NAMALWA (cell line): ENCODE measurements at regions not wholly inside any gene's neighbourhood (a gene's known extent, or its start where the extent isn't known, plus 50 kb on each side); places are given as distances from the start of the nearest gene placed in this dataset.

ENCODE experiments used
- DNase-seq: peaks from one replicate; pipeline ENCODE4 v3.0.0-alpha.2; 2015; ENCODE audit warnings: low spot score

DNA sequence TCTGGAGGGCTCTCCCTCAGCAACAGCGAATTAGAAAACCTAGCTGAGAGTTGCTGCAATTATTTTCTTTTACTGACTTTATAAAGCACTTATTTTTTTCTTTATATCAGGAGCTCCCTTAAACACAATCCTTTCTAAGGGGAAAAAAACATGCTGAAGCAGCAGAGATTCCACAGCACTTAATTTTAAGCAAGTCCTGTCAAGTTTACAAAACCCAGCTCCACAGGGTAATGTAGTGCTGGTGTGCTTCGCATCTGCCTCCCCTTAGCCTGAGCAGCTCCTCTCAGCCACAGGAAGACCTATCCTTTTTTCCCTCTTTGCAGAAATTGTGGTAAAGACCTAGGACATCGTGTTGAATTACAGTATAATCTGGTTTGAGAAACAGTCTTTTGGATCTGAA lies 208.1 kb upstream of the SYNDIG1 start:
- DNase-seq, result no peak

DNA sequence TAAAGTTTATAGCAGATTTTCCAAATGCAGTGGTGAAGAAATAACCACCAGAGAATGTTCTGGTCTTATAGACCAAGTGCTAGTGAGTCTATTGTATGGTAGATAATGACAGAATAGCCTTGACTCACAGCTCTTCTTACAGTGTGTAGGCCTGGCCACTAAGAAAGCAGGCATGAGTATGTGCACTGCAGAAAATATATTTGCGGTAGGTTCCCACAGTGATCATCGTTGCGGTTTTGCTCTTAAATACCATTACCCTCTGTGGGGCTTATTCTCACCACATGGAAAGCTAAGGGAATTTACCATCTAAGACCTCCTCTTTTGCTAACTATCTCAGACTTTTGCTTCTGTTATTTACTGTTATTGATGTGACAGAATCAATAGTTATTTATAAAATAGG lies 212.3 kb upstream of the SYNDIG1 start:
- DNase-seq, result no peak

DNA sequence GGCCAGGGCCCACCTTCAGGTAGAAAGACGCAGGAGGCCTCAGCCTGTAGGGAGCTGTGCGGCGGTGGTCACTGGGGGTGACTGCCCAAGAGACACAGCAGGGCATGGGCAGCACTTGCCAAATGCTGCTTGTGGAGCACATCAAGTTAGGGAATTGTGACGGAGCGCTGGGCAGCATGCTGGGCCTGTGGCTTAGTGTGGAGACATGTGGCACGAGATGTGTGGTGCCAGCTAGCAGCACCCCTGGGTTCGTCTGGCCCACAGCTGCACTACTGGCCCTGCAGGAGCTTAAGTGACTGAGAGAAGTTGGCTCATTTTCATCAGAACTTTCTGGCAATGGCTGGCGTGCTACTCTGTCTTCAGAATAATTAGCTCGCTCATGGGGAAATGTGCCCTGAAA lies 213.1 kb upstream of the SYNDIG1 start:
- DNase-seq, result no peak

DNA sequence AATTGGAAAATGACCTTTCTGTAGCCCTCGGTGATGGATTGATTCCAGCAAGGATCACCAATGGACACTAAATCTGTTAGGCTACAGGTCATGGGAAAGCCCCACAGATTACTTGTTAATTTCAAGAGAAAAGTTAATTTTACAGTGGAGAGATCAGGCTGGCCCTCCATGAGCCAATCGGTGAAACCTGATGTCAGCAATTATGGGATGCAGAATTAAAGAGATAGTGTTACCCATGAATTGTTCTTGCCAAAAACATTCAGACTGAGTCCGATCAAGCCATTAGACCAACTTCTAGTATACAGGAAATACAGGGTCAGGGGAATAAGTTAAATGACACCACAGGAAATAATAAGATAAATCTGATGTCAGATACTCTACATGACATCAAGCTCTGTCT lies 214.9 kb upstream of the SYNDIG1 start:
- no peak for DNase-seq

DNA sequence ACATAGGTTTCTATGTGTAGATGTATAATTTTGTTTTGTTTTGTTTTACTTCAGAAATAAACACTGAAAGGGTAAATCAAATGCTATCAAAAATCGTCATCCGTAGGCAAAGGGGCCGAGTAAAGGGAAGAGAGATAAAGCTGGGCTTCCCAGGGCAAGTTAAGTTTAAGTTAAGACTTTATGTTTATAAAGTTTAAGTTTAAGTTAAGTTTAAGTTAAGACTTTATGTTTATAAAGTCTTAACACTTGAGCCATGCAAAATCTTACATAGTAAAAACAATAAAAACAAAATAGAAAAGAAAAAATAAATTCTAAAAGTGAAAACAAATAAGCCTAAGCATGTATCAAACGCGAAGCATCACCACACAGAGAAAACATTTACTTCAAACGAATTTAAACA lies 216.1 kb upstream of the SYNDIG1 start:
- DNase-seq, result no peak

DNA sequence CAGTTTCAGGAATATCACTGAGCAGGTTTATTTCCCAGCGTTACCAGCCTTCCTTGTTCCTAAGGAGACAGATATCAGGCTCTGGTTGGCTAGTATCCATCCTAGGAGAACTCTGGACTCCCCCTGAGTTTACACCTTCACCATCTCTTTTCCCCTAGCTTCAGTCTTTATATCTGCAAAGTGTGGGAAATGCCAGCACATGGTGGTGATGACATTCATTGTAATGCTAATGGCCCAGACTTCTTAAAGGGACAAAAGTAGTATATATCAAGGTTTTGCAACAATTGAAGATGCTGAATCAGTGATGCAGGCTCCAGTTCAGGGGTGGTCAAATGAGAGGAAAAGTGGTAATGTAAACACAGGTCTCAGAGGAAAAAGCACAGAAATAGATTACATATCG lies 224.3 kb upstream of the SYNDIG1 start:
- DNase-seq, result no peak

DNA sequence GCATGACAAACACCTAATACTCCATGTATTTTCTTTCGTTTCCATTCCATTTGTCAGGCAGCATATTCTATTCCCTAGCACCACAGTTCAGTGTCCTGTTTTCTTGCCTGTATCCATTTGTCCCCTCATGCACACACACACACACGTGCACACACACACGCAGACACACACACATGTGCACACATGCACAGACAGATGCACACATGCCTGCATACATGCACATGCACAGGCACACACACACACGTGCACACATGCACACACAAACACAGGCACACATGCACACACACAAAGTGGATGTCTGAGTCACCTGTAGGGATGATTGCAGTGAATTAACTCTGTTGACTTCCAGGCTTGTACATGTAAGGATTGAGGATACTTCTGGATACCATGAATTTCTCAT lies 226.7 kb upstream of the SYNDIG1 start:
- DNase-seq, result no peak

DNA sequence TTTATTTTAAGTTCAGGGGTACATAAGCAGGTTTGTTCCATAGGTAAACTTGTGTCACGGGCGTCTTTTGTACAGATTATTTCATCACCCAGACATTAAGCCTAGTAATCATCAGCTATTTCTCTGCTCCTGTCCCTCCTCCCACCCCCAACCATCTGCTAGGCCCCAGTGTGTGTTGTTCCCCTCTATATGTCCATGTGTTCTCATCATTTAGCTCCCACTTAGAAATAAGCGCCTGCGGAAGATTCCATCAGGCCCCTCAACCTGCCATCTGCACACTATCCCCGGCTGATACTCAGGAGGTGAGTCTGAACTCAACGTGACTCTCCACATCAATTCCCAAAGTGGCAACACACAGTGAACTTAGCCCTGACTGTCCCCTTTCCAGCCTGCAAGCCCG lies 228.0 kb upstream of the SYNDIG1 start:
- DNase-seq, result no peak

DNA sequence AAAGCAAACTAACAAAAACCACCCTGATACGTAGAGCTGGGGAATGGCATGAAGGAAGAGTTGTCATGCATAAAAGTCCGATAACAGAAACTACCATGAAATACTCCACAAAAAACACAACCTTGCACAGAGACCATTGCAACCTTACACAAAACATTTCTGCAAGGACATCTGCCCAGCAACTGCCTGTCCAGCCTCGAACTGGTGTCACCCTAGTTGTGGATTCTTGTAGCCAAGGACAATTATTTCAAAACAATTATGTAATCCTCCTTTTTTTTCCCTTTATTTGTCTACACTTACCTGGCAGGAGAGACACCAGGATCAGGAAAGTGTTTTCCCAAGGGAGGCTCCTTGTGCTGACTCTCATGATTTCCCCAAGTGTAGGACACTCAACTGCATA lies 232.5 kb upstream of the SYNDIG1 start:
- no peak for DNase-seq

DNA sequence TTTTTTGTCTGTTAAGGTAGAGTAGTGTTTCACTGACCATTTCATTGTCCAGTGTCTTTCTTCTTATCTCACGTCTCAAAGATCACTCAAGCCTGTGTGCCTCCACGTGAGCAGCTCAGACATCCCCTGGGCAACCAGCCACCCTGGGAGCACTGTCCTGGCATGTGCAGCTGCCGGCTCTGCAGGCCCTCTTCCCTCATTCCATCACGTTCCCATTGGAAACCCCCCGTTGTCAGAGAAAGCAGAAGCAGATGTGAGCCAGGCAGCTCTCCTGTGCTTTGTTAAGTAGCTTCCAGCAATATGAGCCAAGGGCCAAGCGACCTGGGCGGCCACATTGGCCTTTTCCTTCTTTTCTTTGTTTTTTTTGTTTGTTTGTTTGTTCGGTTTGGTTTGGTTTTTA lies 233.2 kb upstream of the SYNDIG1 start:
- no peak for DNase-seq

DNA sequence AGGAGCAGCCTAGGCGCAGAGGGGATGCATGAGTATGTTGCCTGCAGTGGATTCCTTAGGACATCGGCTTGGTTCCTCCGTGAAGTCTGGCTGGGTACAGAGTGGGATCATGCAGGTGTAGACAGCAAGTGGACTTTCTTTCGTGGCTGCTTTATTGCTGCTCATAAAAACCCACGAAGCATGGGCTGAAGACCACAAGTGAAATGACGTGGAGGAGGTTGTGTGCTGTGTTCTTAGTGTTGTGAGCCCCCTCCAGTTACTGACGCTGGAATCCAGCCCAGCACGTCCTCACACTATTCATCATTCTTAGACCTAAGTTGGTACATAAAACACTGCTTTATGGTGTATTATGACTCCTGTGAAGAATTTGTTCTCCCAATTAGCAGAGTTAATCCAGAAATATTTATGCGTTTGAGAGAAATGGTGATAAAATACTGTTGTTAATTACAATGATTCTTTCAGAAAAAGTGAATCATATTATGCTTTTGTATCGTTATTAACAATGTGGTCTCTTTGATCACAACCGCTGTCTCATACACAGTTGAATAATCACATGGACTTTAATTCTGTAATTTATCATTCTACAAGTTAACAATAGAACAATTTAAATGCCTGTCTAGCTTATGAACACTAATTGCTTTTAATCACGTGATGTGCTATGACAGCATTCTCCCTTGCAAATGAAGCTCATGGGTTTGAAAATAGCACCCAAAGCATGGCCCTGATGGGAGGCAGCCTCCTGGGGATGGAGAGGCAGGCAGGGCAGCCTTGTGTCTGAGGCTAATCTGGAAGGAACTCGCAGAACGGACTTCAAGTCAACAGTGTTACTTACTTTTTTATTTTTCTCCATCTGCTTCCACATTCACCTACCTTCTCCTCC lies 233.9 kb upstream of the SYNDIG1 start:
- DNase-seq, result no peak

DNA sequence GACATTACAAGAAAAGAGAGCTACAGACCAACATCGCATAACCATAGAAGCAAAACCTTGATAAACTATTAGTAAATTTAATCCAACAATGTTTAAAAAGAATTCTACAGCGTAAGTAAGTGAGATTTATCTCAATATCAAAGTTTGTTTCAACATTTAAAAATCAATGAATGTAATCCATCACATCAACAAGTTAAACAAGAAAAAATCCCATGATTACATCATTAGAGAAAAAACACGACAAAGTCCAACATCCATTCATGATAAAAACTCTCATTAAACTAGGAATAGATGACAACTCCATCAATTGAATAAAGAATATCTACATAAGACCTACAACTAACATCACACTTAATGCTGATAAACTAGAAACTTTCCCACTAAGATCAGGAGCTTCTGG lies 239.0 kb upstream of the GGTLC1 start:
- no peak for DNase-seq

DNA sequence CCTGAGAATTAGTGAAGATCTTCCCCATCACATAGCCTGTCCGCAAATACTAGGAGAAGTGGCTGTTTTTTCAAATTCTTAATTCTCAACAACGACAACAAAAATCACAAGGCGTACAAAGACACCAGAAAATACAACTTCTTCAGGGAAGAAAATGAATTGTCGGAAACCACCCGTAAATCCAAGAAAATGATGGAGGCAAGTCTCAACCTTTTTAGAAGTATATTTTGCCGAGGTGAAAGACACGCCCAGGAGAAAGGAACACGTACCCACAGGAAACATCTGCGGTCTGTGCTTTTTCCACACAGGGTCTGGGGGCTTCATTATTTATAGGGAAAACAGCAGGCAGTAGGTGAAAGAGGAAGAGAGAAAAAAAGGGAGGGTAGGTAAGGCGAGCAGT lies 223.9 kb upstream of the GGTLC1 start:
- DNase-seq, result no peak

DNA sequence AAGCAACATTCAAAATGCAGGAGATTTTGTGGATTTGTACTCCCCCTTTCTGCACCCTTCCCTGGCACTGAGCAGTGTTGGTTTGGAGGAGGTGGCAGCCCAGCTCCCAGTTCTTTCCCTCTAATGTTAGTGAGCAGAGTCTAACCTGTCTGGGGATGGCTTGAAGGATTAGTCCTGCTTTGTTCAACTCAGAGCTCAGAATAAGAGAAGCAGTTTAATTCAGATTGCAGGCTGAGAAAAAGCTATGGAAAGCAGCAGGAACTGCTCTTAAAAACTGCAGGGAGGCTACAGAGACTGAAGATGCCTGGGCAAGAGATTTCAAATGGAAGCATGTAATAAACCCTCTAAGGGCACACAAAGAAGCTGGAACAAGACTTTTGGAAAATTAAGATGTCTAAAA lies 223.4 kb upstream of the GGTLC1 start:
- no peak for DNase-seq

DNA sequence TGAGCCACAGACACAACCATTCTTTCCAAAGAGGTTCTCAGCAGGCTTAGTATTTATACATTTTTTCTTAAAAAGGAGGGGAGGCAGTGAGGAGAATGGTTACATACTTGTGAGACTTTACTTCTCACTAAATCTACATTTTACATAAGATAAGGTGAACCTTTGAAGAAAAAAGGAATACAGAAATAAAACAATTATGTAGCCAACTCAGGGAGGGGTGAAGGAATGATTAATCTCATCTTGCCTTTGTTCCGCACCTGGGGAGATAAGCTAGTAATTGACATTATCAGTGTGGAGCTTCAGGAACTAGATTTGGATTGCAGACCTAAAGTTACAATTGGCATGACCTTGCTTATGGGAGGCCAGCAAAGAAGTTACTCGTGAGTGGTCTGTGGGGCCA lies 221.8 kb upstream of the GGTLC1 start:
- no peak for DNase-seq

DNA sequence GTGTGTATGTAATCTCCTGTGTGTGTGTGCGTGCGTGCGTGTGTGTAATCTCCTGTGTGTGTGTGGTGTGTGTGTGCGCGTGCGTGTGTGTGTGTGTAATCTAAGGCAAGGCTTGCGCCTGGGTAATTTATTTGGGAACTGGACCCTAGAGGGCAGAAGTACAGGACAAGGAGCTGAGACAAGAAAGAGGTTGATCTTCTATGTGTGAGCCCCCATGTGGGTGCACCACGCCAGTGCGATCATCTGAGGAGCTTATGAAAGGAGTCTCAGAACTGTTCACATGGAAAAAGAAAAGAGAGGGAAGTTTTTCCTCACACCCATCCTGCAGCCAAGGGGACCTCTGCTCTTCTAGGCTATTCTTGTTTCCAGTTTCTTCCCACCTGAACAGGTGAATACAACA lies 220.1 kb upstream of the GGTLC1 start:
- DNase-seq, result peak; percentile 28

DNA sequence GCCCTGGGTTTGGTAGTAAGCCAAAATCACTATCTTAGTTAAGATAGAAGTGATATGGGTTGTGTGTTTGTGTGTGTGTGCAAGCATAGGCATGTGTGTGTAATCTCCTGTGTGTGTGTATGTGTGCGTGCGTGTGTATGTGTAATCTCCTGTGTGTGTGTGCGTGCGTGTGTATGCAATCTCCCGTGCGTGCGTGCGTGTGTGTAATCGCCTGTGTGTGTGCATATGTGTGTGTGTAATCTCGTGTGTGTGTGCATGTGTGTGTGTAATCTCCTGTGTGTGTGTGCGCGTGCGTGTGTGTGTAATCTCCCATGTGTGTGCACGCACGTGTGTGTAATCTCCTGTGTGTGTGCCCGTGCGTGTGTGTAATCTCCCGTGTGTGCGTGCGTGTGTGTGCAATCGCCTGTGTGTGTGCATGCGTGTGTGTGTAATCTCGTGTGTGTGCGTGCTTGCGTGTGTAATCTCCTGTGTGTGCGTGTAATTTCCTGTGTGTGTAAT lies 219.3 kb upstream of the GGTLC1 start:
- DNase-seq, result no peak

DNA sequence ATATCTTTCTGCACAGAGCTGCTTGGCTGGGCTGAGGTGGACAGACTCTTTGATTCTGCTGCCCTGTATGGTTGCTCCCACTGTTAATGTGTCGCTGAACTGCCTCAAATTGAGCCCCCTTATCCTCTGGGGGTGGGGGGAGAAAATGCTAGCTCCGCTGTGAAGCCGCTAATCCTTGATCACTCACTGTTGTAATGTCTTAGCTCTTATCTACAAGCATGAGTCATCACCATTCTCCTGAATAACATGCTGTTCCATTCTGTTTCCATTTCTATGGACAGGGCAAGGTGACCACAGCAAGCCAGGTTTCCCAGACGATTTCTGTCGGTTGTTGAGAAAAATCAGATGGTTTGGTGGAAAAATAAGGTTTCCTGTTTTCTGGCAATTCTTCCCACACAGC lies 218.4 kb upstream of the GGTLC1 start:
- DNase-seq, result no peak

DNA sequence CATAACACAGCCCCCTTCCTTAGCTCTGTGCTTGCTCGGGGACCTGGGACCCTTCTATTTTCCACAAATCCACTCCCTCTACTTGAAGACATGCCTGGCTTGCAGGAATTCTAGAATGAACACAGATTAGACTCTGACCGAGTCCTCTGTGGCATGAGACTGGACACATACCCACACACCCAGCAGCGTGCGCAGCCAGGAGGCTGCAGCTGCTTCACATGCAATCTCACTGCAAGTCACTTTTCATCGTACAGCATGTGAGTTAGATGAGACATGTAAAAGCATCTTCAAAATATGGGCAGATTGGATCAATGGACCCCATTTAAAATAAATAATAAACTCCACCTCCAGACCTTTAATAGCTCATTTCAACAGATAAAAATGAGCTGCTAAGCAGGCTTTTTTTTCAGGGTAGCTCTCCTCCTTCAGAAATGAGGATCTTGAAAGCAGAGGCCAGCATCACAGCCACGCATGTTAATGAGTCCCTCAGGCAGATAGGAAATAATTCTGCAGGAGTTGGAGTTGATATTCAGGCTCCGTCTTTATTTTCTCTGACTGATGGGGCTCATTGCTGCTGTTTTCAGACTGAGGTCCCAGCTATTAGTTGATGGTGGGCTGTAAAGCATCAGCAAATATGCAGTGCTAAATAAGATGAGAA lies 215.1 kb upstream of the GGTLC1 start:
- no peak for DNase-seq

DNA sequence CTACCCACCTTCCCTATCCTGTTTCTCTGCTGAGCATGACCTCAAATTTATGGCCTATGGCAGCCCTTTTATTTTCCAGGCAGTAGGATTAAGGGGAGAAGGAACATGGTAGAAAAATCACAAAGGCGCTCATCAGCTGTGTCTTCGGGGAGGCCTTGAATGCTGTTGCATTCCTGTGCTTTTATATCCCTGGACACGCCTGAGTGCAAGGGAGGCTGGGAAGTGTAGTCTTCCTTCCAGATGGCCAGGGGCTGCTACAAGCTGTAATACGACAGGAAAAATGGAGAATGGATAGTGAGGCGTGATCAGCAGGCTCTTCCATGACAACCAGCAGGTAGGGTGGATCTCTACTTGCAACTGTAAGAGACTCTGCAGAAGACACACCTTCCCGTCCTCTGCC lies 210.9 kb upstream of the GGTLC1 start:
- no peak for DNase-seq

DNA sequence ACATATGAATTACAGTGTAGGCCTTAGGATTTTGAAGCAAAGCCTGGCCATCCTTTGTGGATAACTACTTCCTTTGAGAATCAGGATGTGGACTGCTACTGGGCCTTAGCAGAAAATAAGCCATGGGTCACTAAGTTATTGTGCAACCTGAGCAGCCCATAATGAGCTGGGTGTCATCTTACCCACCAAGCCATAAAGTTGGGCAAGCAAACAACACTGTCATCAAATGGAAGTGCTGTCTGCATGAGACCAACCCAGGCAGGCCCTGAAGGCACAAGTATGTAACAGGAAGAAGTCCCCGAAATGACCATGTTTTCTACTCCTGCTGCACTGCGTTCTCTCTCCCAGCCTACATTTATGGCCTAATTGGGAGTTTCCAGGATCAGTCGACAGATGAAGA lies 205.6 kb upstream of the GGTLC1 start:
- no peak for DNase-seq

DNA sequence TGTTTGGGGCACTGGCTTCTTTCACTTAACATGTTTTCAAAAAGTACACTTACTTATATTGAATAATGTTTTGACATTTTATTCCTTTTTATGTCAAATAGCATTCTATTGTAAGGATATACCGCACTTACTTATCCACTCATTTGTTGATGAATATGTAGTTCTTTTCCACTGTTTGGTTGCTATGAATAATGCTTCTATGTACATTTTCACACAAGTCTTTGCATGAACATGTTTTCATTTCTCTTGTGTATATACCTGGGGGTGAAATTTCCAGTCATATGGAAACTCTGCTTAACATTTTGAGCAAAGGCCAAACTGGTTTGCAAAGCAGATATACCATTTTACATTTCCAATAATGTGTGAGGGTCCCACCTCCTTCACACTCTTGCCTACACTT lies 202.3 kb upstream of the GGTLC1 start:
- no peak for DNase-seq

DNA sequence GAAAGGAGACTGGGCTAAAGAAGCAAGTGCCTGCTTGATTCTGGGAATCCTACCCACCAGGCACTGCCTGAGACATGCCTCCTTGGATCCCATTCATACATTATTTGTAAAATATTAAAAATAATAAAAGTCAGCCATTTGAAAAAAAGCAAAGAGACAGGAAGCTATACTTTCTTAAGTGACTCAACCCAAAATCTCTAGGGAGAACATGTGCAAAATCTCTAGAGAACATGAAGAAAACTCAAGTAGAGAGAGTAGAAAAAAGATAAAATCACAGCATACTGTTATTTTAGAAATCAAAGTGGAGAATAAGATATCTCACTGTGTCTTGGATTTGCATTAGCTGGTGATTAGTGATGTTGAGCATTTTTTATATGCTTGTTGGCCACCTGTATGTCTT lies 197.2 kb upstream of the GGTLC1 start:
- DNase-seq, result peak; percentile 79

DNA sequence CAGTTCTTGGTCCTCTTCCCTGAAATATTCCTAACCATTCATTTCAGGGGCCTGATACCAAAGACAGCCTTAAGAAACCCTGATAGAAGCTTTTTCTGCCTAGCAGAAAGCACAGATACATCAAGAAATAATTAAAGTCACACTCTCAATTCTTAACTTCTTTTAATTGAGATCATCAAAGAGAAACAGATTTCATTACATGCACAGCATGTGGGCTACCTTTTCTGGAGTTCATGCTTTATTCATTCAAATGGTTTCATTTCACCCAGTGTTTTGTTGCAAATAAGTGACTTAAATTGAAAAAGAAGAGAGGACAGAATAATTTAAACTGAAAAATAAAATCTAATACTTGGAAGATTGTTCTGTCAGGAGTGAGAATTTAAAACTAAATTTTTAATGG lies 192.6 kb upstream of the GGTLC1 start:
- DNase-seq, result no peak
